ELR (cell line): ENCODE measurements at regions not wholly inside any gene's neighbourhood (a gene's known extent, or its start where the extent isn't known, plus 50 kb on each side); places are given as distances from the start of the nearest gene placed in this dataset.
"Not testable (repeated sequence)": the region's sequence is repeated elsewhere in the genome, so short reads cannot be mapped to it uniquely, and the experiment has no call there.

Source experiments
- DNase-seq: peaks from one replicate; pipeline ENCODE4 v3.0.0-alpha.2; 2015; ENCODE audit warnings: low read depth

- DNase-seq = no peak
These were observed 844.0 kb upstream of the FRG1 start for GRCh38 chr4:189096717-189097116.

- DNase-seq = no peak
These were observed 841.6 kb upstream of the FRG1 start for GRCh38 chr4:189098932-189099696.

GRCh38 chr4:189113389-189113888, 827.2 kb upstream of the FRG1 start:
- no peak for DNase-seq

GRCh38 chr4:189117426-189117825, 823.2 kb upstream of the FRG1 start:
- DNase-seq = no peak

- DNase-seq = no peak
These were observed 819.3 kb upstream of the FRG1 start for GRCh38 chr4:189121336-189121735.

GRCh38 chr4:189124149-189124758, 816.4 kb upstream of the FRG1 start:
- DNase-seq = peak; percentile 14

- DNase-seq = no peak
These were observed 815.9 kb upstream of the FRG1 start for GRCh38 chr4:189124791-189125190.

GRCh38 chr4:189126040-189126439, 814.6 kb upstream of the FRG1 start:
- DNase-seq = no peak

- no peak for DNase-seq
These were observed 812.3 kb upstream of the FRG1 start for GRCh38 chr4:189128341-189128740.

GRCh38 chr4:189129044-189129694, 811.5 kb upstream of the FRG1 start:
- DNase-seq = no peak

- no peak for DNase-seq
These were observed 809.6 kb upstream of the FRG1 start for GRCh38 chr4:189131118-189131517.

- DNase-seq = no peak
These were observed 804.2 kb upstream of the FRG1 start for GRCh38 chr4:189136462-189136861.

GRCh38 chr4:189143263-189143952, 797.3 kb upstream of the FRG1 start:
- DNase-seq = peak; percentile 60

- DNase-seq = no peak
These were observed 793.4 kb upstream of the FRG1 start for GRCh38 chr4:189147005-189147929.

GRCh38 chr4:189155083-189155482, 785.6 kb upstream of the FRG1 start:
- DNase-seq = not testable (repeated sequence)

GRCh38 chr4:189162073-189162789, 778.4 kb upstream of the FRG1 start:
- no peak for DNase-seq

- no peak for DNase-seq
These were observed 777.8 kb upstream of the FRG1 start for GRCh38 chr4:189162888-189163287.

- DNase-seq = no peak
These were observed 764.7 kb upstream of the FRG1 start for GRCh38 chr4:189176002-189176401.

- DNase-seq = no peak
These were observed 763.5 kb upstream of the FRG1 start for GRCh38 chr4:189177130-189177529.

GRCh38 chr4:189178125-189178746, 762.4 kb upstream of the FRG1 start:
- no peak for DNase-seq
